Adrenal gland (tissue), 9 donors: ENCODE measurements at regions not wholly inside any gene's neighbourhood (a gene's known extent, or its start where the extent isn't known, plus 50 kb on each side); places are given as distances from the start of the nearest gene placed in this dataset.

Source experiments
- DNase-seq, 7 donors: peaks; one replicate each; pipeline ENCODE4 v3.0.0-alpha.2; 2019 to 2020
- H3K27ac ChIP-seq, 5 donors: fragments of 200-600 bp; sonication (generic) in 4 of 5; 1 replicate in 3 of 5; 2 replicates in 2 of 5; pipeline versions ENCODE4 v1.5.1 to v1.8.0; 2016 to 2020; ENCODE audit warnings: mild to moderate bottlenecking in 1 of 5
- H3K27me3 ChIP-seq: fragments of 200-600 bp; 2 replicates; pipeline ENCODE4 v1.8.0; 2021
- H3K36me3 ChIP-seq, 2 donors: fragments of 200-600 bp; replicated peaks in 1 of 2; 1 replicate in 1 of 2; 2 replicates in 1 of 2; pipeline versions ENCODE4 v1.5.1 to v1.8.0; 2018 to 2022
- H3K4me1 ChIP-seq, 2 donors: fragments of 200-600 bp; replicated peaks in 1 of 2; 1 replicate in 1 of 2; 2 replicates in 1 of 2; pipeline versions ENCODE4 v1.5.1 to v1.8.0; 2018 to 2021
- H3K4me3 ChIP-seq, 4 donors: fragments of 200-600 bp; sonication (generic) in 3 of 4; one replicate each; pipeline ENCODE4 v1.5.1; 2016 to 2018
- H3K9me3 ChIP-seq, 3 donors: fragments of 200-600 bp; sonication (generic) in 1 of 3; replicated peaks in 1 of 3; 1 replicate in 2 of 3; 2 replicates in 1 of 3; pipeline versions ENCODE4 v1.5.1 to v1.8.0; 2016 to 2021
- CTCF ChIP-seq, 6 experiments: fragments of 450-650 bp in 4 of 6; fragments of 200-600 bp in 2 of 6; sonication (generic) in 1 of 6; IDR thresholded peaks; 1 replicate in 5 of 6; 2 replicates in 1 of 6; pipeline versions ENCODE4 v1.5.1 to v1.8.0; 2016 to 2021; ENCODE audit warnings: antibody characterized with exemption in 6 of 6, mild to moderate bottlenecking in 2 of 6, moderate library complexity in 1 of 6
- POLR2A ChIP-seq, 2 donors: fragments of 450-650 bp; IDR thresholded peaks; one replicate each; pipeline ENCODE4 v1.6.1; 2017; ENCODE audit warnings: antibody characterized with exemption in 2 of 2, mild to moderate bottlenecking in 2 of 2, moderate library complexity in 1 of 2
- WGBS, 4 donors: extraction: QIAGEN DNeasy Blood & Tissue Kit in 2 of 4; methylation state at CpG; one replicate each; pipeline versions ENCODE4 v1.1.5 to v1.1.7; 2013 to 2017; 5-methylcytosine and 5-hydroxymethylcytosine counted together
- intact Hi-C, 2 donors: fragments of 100-400 bp; cut with DNase I; formaldehyde crosslinking; loops; one replicate each; pipeline versions ENCODE4 v1.14.1 to v1.15.0; 2022 to 2023
- donor health status: healthy with polysubstance abuse.
- donor health status: Bipolar disorder and iron deficiency.
- donor health status: DM: yes; HTN: yes; CAD: no.
- donor health status: DM: no; HTN: no; CAD: no.
- donor health status: DM: no; HTN: no; CAD: no.

GRCh38 chr15:53837263-53837662 lies 77.8 kb upstream of the WDR72 start:
- intact Hi-C loops, result no loop called here
- DNase-seq, result no peak
- H3K9me3 ChIP-seq, result no peaks in the 10 kb centered on the region
- no peak overlapping the region for H3K27ac ChIP-seq
- no peaks in the 10 kb centered on the region for H3K27me3 ChIP-seq
- H3K4me3 ChIP-seq, result no peak overlapping the region
- 51 to 66% (median 62%) methylated on average over 3 of the region's 3 CpGs for WGBS, 4 donors
- no peak for TF ChIP-seq CTCF (IDR thresholded peaks at IDR 0.05)
- no peak for TF ChIP-seq POLR2A (IDR thresholded peaks at IDR 0.05)
- H3K4me1 ChIP-seq, result no peaks in the 10 kb centered on the region
- H3K36me3 ChIP-seq, result no peaks in the 10 kb centered on the region

GRCh38 chr15:53836618-53837017 lies 77.2 kb upstream of the WDR72 start:
- H3K27ac ChIP-seq, result no peak overlapping the region

GRCh38 chr15:53835309-53835708 lies 75.8 kb upstream of the WDR72 start:
- TF ChIP-seq POLR2A (IDR thresholded peaks at IDR 0.05) (no peak), CTCF (IDR thresholded peaks at IDR 0.05) (no peak)
- Histone ChIP-seq H3K4me1 (no peaks in the 10 kb centered on the region), H3K27me3 (no peaks in the 10 kb centered on the region), H3K27ac (no peak overlapping the region), H3K9me3 (no peaks in the 10 kb centered on the region), H3K4me3 (no peak overlapping the region), H3K36me3 (no peaks in the 10 kb centered on the region)
- intact Hi-C loops, result no loop called here
- DNase-seq, result no peak
- 60 to 73% (median 66%) methylated on average over 2 of the region's 2 CpGs for WGBS, 4 donors

More at GRCh38 chr15:53836618-53837017, 77.2 kb upstream of the WDR72 start:
- Histone ChIP-seq H3K27me3 (no peaks in the 10 kb centered on the region), H3K4me1 (no peaks in the 10 kb centered on the region), H3K4me3 (no peak overlapping the region), H3K36me3 (no peaks in the 10 kb centered on the region), H3K9me3 (no peaks in the 10 kb centered on the region)
- WGBS, 4 donors, result 47 to 65% (median 58%) methylated on average over 4 of the region's 4 CpGs
- no peak for DNase-seq
- TF ChIP-seq CTCF (IDR thresholded peaks at IDR 0.05), result no peak
- no peak for TF ChIP-seq POLR2A (IDR thresholded peaks at IDR 0.05)
- intact Hi-C loops, result no loop called here

GRCh38 chr15:53834214-53834613 lies 74.8 kb upstream of the WDR72 start:
- Histone ChIP-seq H3K9me3 (no peaks in the 10 kb centered on the region), H3K36me3 (no peaks in the 10 kb centered on the region), H3K27ac (no peak overlapping the region), H3K27me3 (no peaks in the 10 kb centered on the region), H3K4me1 (no peaks in the 10 kb centered on the region), H3K4me3 (no peak overlapping the region)
- 30 to 59% (median 50%) methylated on average over 2 of the region's 2 CpGs for WGBS, 4 donors
- intact Hi-C loops, result no loop called here
- TF ChIP-seq CTCF (IDR thresholded peaks at IDR 0.05) (no peak), POLR2A (IDR thresholded peaks at IDR 0.05) (no peak)
- DNase-seq, result no peak
